IPS-NIHi7 (cell line): ENCODE measurements at regions not wholly inside any gene's neighbourhood (a gene's known extent, or its start where the extent isn't known, plus 50 kb on each side); places are given as distances from the start of the nearest gene placed in this dataset.
A peak's percentile ranks its signal among the peaks of the same experiment; 100 is the strongest.
"Not testable (repeated sequence)": the region's sequence is repeated elsewhere in the genome, so short reads cannot be mapped to it uniquely, and the experiment has no call there.

Source experiments
- DNase-seq: peaks from one replicate; pipeline ENCODE4 v3.0.0; 2012; ENCODE audit warnings: mixed read lengths; ENCODE audit errors: extremely low spot score

DNA sequence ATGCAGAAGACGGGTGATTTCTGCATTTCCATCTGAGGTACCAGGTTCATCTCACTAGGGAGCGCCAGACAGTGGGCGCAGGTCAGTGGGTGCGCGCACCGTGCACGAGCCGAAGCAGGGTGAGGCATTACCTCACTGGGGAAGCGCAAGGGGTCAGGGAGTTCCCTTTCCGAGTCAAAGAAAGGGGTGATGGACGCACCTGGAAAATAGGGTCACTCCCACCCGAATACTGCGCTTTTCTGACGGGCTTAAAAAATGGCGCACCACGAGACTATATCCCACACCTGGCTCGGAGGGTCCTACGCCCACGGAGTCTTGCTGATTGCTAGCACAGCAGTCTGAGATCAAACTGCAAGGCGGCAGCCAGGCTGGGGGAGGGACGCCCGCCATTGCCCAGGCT is 1246.0 kb upstream of the PABPC4L start:
- not testable (repeated sequence) for DNase-seq

GRCh38 chr4:135434936-135435335 is 1233.3 kb upstream of the PABPC4L start:
- DNase-seq = no peak

DNA sequence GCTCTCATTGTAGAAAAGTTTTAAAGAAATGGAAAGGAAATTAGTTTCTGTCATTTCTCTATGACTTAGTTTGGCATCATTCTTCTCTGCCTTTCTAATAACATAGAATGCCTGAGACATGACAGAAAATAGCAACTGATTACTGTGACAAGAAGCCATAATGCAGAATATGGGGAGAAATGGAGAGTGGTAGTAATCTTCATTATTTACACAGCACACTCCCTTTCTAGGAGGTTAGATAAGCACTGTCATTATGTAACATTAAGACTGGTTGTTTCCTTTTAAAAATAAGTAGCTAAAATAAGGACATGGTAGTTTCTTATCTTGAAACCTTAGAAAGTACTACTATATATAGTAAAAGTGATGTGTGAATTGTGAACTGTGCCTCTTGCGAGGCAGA is 1227.9 kb upstream of the PABPC4L start:
- no peak for DNase-seq

GRCh38 chr4:135418353-135418752 is 1216.8 kb upstream of the PABPC4L start:
- peak; percentile 50 for DNase-seq

DNA sequence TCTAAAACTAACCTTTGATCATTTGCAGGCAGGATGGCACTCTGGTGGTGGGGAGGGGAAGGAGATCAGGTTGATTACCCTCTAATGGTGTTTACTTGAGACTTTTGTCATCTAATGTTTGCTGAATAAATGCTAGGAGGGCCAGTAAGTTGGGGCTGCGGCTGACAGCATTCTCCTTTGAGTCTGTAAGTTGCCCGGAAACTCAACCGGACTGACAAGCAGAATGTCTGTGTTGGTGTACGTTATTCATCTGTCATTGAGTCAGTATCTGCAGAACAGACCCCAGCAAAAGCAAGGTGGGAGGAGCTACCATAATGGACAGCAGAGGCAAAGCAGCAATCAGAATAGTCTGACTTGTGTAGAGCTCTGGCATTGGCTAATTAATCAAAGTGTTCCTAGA is 1210.6 kb upstream of the PABPC4L start:
- no peak for DNase-seq

DNA sequence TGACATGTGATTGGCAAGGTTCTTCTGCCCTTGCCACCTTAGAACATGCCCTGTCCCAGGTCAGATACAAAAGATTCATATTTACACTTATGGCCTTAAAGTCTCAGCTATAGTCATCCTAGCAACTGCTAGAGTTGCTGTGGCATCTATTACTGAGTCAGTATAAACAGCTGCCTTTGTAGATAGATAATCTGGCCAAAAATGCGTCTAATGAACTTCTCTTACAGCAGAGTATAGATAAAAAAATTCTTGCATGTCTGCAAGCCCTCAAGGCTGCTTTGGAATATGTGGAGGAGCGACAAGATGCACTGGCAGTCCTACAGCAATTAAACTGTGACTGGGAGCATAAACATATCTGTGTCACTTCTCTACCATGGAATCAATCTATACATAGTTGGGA is 1209.7 kb upstream of the PABPC4L start:
- no peak for DNase-seq

DNA sequence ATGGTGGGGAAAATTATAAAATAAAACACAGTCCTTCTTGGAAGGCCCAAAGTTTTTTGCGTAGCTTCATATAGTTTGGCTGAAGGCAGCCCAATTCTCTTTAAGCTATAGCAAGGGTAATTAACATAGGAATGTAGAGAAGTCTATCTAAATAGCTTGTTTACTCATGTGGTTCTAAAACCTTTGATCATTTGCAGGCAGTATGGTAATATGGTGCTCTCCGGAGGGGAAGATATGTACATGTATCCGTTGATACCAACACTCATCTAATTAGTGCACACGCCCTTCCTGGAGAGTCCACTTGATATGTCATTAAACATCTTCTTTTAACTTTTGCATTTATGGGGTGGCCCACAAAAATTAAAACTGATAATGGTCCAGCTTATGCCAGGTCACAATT is 1207.7 kb upstream of the PABPC4L start:
- not testable (repeated sequence) for DNase-seq

- peak; percentile 8 for DNase-seq
Observed at GRCh38 chr4:135408109-135408508, 1206.5 kb upstream of the PABPC4L start.

DNA sequence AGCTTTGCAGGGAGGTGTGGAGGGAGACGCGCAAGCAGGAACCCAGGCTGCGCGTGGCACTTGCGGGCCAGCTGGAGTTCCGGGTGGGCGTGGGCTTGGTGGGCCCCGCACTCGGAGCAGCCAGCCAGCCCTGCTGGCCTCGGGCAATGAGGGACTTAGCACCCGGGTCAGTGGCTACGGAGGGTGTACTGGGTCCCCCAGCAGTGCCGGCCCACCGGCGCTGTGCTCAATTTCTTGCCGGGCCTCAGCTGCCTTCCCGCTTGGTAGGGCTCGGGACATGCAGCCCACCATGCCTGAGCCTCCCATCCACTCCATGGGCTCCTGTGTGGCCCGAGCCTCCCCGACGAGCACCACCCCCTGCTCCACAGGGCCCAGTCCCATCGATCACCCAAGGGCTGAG is 1205.0 kb upstream of the PABPC4L start:
- not testable (repeated sequence) for DNase-seq

DNA sequence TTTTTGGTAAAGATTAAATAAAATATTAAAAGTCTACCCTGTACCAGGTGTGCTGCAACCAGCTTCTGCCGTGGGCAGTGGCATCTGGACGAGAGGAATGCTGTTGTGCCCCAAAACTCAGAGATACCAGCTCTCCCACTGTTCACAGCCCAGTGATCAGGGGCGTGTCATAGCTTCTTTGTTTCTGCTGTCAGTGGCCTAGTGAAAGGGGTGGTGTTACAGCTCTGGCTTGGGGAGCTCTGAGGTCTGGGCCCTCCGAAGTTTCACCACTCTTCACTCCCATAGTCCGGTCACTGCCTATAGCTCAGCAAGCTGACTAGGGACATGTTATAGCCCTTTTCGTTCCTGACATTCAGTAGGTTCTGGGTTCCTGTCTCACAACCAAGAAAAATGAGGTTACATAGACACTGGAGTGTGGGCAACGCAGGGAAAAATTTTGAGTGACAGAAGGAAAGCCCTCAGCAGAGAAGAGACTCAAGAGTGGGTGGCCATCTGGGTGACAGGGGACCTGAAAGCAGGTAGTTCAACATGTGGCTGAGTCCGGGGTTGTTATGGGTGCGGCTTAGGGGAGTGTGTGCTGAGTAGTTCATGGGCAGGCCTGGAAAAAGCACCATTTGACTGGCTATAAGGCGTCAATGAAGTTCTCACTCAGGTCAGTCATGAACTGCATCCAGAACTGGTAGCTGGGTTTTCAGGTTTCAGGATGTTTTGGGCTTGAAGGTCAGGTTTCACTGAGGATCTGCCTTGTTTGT is 1184.4 kb upstream of the PABPC4L start:
- no peak for DNase-seq

DNA sequence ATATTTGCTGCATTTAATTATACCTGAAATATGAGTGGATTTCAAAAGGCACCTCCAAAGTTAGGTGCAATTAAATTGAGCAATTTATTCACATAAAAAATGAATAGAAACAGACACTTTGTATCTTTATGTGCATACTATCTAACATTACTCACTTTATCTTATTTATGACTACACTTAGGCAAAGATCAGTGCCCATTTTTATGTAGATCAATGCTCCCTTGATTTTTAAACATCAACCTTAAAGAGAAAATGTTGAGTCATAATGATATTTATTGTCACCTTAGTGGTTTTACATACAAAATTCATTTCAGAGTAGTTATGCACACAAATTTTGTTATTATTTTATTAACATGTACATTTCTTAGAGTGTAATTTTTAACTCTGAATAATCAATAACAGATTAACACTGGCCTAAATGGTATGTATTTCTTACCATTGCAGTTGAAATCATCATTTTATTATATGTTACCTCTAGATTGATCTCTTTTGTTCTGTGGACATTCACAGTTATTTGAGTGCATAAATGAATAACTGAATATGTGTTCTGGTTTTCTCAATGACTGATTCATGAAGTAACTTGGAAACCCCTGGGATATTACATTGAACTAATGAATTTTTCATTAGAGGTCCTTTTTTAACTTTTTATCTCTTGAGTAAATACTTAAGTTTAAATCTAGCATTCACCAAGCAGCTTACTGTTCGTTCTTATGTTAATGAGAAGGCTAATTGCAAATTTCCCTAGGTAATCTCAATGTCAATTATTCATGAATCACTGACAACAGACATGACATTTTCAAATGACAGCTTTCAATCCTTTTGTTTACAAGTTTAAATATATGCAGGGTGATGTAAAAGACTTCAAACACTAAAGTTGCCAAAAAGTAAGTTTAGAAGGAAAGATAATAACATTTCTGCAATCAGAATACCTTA is 1182.0 kb upstream of the PABPC4L start:
- DNase-seq = no peak

- DNase-seq = no peak
Observed at GRCh38 chr4:135382280-135382959, 1180.8 kb upstream of the PABPC4L start.

GRCh38 chr4:135372131-135372530 is 1170.5 kb upstream of the PABPC4L start:
- no peak for DNase-seq

GRCh38 chr4:135371137-135371536 is 1169.5 kb upstream of the PABPC4L start:
- peak; percentile 28 for DNase-seq

DNA sequence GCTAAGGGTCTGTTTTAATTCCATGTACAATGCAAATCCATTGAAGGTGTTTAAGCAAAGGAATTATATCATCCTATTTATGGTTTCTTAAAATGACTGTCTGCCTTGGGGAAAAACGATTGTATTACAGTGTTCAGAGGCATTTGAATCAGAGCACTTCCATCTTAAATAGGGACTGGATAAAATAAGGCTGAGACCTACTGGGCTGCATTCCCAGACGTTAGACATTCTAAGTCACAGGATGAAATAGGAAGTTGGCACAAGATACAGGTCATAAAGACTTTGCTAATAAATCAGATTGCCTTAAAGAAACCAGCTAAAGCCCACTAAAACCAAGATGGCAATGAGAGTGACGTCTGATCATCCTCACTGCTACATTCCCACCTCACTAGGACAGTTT is 1167.2 kb upstream of the PABPC4L start:
- DNase-seq = no peak

- DNase-seq = no peak
Observed at GRCh38 chr4:135365065-135365464, 1163.5 kb upstream of the PABPC4L start.

- no peak for DNase-seq
Observed at GRCh38 chr4:135359128-135359527, 1157.5 kb upstream of the PABPC4L start.

DNA sequence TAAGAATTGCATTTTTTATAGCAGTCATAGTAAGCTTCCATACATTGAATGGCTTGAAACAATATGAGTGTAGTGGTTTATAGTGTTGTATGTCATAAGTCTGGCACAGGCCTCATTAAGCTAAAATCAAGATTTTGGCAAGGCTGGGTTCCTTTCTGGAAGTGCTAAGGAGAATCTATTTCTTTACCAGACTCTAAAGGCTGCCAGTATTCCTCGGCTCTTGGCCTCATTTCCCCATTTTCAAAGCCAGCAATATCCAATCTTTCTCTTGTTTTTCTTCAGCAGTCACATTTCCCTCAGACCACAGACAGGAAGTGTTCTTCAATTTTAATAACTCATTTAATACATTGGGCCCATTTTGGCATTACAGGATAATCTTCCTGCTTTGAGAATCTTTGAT is 1155.5 kb upstream of the PABPC4L start:
- no peak for DNase-seq

DNA sequence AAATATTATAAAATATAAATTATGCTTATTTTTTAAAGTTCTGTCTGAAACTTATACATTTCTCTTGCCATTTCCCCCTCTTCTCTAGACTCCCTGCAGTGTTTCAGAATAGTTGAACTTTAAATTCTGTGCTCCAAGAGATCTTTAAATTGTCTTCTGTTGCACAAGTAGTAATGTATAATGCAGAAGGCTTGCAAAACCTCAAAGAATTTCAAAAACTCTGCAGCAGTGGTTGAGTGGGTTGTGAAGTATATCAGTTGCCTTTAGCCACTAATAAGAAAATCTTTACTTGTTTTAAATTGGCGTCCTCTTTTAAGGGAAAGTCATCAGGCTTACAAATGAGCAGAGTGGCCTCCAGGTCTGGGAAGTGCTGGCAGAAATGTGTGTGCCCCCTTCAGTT is 1153.3 kb upstream of the PABPC4L start:
- no peak for DNase-seq

- no peak for DNase-seq
Observed at GRCh38 chr4:135353008-135353407, 1151.4 kb upstream of the PABPC4L start.

DNA sequence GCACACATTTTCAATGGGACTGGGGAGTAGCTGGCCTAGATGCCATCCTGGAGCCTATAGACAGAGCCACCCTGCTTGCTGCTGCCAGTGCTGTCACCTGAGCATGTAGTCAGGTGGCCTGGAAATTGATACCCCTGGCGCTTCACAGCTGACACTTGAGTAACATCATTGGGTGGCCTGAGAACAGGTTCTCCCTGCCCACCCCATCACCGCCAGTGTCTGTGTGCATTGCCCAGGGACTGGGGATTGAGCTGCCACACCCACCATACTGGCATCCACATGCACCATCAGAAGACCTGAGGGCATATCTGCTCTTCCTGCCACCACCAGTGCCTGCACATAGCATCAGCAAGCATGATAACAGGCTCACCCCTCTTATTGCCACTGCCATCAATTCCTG is 1142.9 kb upstream of the PABPC4L start:
- DNase-seq = no peak

- DNase-seq = no peak
Observed at GRCh38 chr4:135338181-135338580, 1136.6 kb upstream of the PABPC4L start.
